ENCODE measurements at regions not wholly inside any gene's neighbourhood (a gene's known extent, or its start where the extent isn't known, plus 50 kb on each side); places are given as distances from the start of the nearest gene placed in this dataset.
"Not testable (repeated sequence)": the region's sequence is repeated elsewhere in the genome, so short reads cannot be mapped to it uniquely, and the experiment has no call there.

GRCh38 chrX:39791691-39792090 lies 306.1 kb downstream of the BCOR start:
- Histone ChIP-seq H3K27ac (no peak overlapping the region), H3K36me3 (no peaks in the 10 kb centered on the region), H3K9me3 (no peaks in the 10 kb centered on the region), H3K4me1 (no peaks in the 10 kb centered on the region), H3K27me3 (replicated peaks in 1 of 7) (no peaks in the 10 kb centered on the region), H3K4me3 (no peak overlapping the region)
- no peak for DNase-seq
- 87 to 98% (median 94%) methylated on average over 6 of the region's 6 CpGs for WGBS, 5 donors
- TF ChIP-seq POLR2AphosphoS5 (IDR thresholded peaks at IDR 0.05), result no peak
- no peak for TF ChIP-seq POLR2A (IDR thresholded peaks at IDR 0.05)
- TF ChIP-seq CTCF (IDR thresholded peaks at IDR 0.05 in 8 of 11, conservative IDR thresholded peaks at IDR 0.05 in 3 of 11), result no peak
- intact Hi-C loops (cut with DNase I; ENCODE audit: low total_unique reads), result no loop called here

- Histone ChIP-seq H3K9me3 (no peaks in the 10 kb centered on the region), H3K36me3 (no peaks in the 10 kb centered on the region), H3K27me3 (replicated peaks in 1 of 7) (no peaks in the 10 kb centered on the region), H3K4me3 (no peak overlapping the region), H3K4me1 (no peaks in the 10 kb centered on the region), H3K27ac (no peak overlapping the region)
- TF ChIP-seq POLR2A (IDR thresholded peaks at IDR 0.05) (no peak), CTCF (IDR thresholded peaks at IDR 0.05 in 8 of 11, conservative IDR thresholded peaks at IDR 0.05 in 3 of 11) (no peak), POLR2AphosphoS5 (IDR thresholded peaks at IDR 0.05) (no peak)
- WGBS, 5 donors, result 60 to 88% (median 82%) methylated on average over 7 of the region's 7 CpGs
- no peak for DNase-seq
- intact Hi-C loops (cut with DNase I; ENCODE audit: low total_unique reads), result no loop called here
Observed at GRCh38 chrX:39795605-39796004, 302.2 kb downstream of the BCOR start.

GRCh38 chrX:39796856-39797255 lies 300.9 kb downstream of the BCOR start:
- Histone ChIP-seq H3K4me1 (no peaks in the 10 kb centered on the region), H3K36me3 (no peaks in the 10 kb centered on the region), H3K4me3 (no peak overlapping the region), H3K9me3 (no peaks in the 10 kb centered on the region), H3K27ac (no peak overlapping the region), H3K27me3 (replicated peaks in 1 of 7) (no peaks in the 10 kb centered on the region)
- no peak for TF ChIP-seq POLR2AphosphoS5 (IDR thresholded peaks at IDR 0.05)
- DNase-seq, result no peak
- intact Hi-C loops (cut with DNase I; ENCODE audit: low total_unique reads), result no loop called here
- WGBS, 5 donors, result 81 to 100% (median 93%) methylated on average over 2 to 3 of the region's 3 CpGs

GRCh38 chrX:39798488-39798887 lies 299.3 kb downstream of the BCOR start:
- 87 to 100% (median 95%) methylated on average over 2 of the region's 2 CpGs for WGBS, 5 donors
- intact Hi-C loops (cut with DNase I; ENCODE audit: low total_unique reads); H3K4me3 ChIP-seq; H3K36me3 ChIP-seq; H3K27me3 ChIP-seq (replicated peaks in 1 of 7); H3K27ac ChIP-seq; DNase-seq; H3K9me3 ChIP-seq; H3K4me1 ChIP-seq: not testable (repeated sequence)

GRCh38 chrX:39802354-39802753 lies 295.4 kb downstream of the BCOR start:
- peak overlapping the region in 1 of 8 donors; percentile 11 for H3K27ac ChIP-seq
- no peaks in the 10 kb centered on the region for H3K4me1 ChIP-seq
- H3K27me3 ChIP-seq (replicated peaks in 1 of 7), result no peaks in the 10 kb centered on the region
- no peak for DNase-seq
- intact Hi-C loops (cut with DNase I; ENCODE audit: low total_unique reads), result no loop called here
- no peaks in the 10 kb centered on the region for H3K36me3 ChIP-seq
- no peak overlapping the region for H3K4me3 ChIP-seq
- WGBS, 5 donors, result 39 to 67% (median 51%) methylated on average over 8 to 11 of the region's 11 CpGs
- TF ChIP-seq POLR2A (IDR thresholded peaks at IDR 0.05), result no peak
- TF ChIP-seq CTCF (IDR thresholded peaks at IDR 0.05 in 8 of 11, conservative IDR thresholded peaks at IDR 0.05 in 3 of 11), result no peak
- no peak for TF ChIP-seq POLR2AphosphoS5 (IDR thresholded peaks at IDR 0.05)
- H3K9me3 ChIP-seq, result no peaks in the 10 kb centered on the region

Data from spleen (tissue), 11 donors.